ENCODE measurements at regions not wholly inside any gene's neighbourhood (a gene's known extent, or its start where the extent isn't known, plus 50 kb on each side); places are given as distances from the start of the nearest gene placed in this dataset.

GRCh38 chr7:85770332-85770731 lies 583.5 kb upstream of the SEMA3D start:
- Histone ChIP-seq H3K27me3 (ENCODE audit: control insufficient read depth, insufficient read depth, low read length) (no peaks in the 10 kb centered on the region), H3K4me1 (ENCODE audit: control insufficient read depth, extremely low read depth, insufficient read depth, low read length) (no peaks in the 10 kb centered on the region), H3K4me3 (replicated peaks in 1 of 4; ENCODE audit: control extremely low read depth in 1 of 4, insufficient read depth in 1 of 4, low read depth in 3 of 4, low read length in 4 of 4) (no peak overlapping the region), H3K4me2 (ENCODE audit: extremely low read depth, insufficient read depth, low read length) (no peak overlapping the region), H2AFZ (ENCODE audit: low read length) (no peak overlapping the region), H3K27ac (ENCODE audit: insufficient read depth, low read length) (no peak overlapping the region), H3K9ac (ENCODE audit: insufficient read depth, low read length) (no peak overlapping the region), H3K9me3 (ENCODE audit: control insufficient read depth, insufficient read depth, low read depth, low read length) (no peaks in the 10 kb centered on the region), H4K20me1 (ENCODE audit: control insufficient read depth, extremely low read depth, insufficient read depth, low read length) (no peaks in the 10 kb centered on the region), H3K36me3 (ENCODE audit: control insufficient read depth, insufficient read depth, low read length) (no peaks in the 10 kb centered on the region), H3K79me2 (ENCODE audit: control insufficient read depth, insufficient read depth, low read length) (no peaks in the 10 kb centered on the region)
- TF ChIP-seq CTCF (conservative IDR thresholded peaks at IDR 0.05 in 1 of 2, IDR thresholded peaks at IDR 0.05 in 1 of 2; ENCODE audit: low read depth in 1 of 2, low read length in 2 of 2) = no peak
- TF ChIP-seq EZH2 (IDR thresholded peaks at IDR 0.05; ENCODE audit: low read length, missing control alignments) = no peak
- peak in 1 of 2 donors; percentile 79 for DNase-seq (ENCODE audit: low read depth in 2 of 2)

- no peaks in the 10 kb centered on the region for H3K36me3 ChIP-seq (ENCODE audit: control insufficient read depth, insufficient read depth, low read length)
- H3K4me3 ChIP-seq (replicated peaks in 1 of 4; ENCODE audit: control extremely low read depth in 1 of 4, insufficient read depth in 1 of 4, low read depth in 3 of 4, low read length in 4 of 4) = no peak overlapping the region
- no peak overlapping the region for H2AFZ ChIP-seq (ENCODE audit: low read length)
- H3K9ac ChIP-seq (ENCODE audit: insufficient read depth, low read length) = no peak overlapping the region
- no peaks in the 10 kb centered on the region for H3K4me1 ChIP-seq (ENCODE audit: control insufficient read depth, extremely low read depth, insufficient read depth, low read length)
- no peaks in the 10 kb centered on the region for H3K9me3 ChIP-seq (ENCODE audit: control insufficient read depth, insufficient read depth, low read depth, low read length)
- no peak for TF ChIP-seq EZH2 (IDR thresholded peaks at IDR 0.05; ENCODE audit: low read length, missing control alignments)
- TF ChIP-seq CTCF (conservative IDR thresholded peaks at IDR 0.05 in 1 of 2, IDR thresholded peaks at IDR 0.05 in 1 of 2; ENCODE audit: low read depth in 1 of 2, low read length in 2 of 2) = no peak
- no peak for DNase-seq (ENCODE audit: low read depth in 2 of 2)
- no peaks in the 10 kb centered on the region for H3K79me2 ChIP-seq (ENCODE audit: control insufficient read depth, insufficient read depth, low read length)
- no peak overlapping the region for H3K4me2 ChIP-seq (ENCODE audit: extremely low read depth, insufficient read depth, low read length)
- H4K20me1 ChIP-seq (ENCODE audit: control insufficient read depth, extremely low read depth, insufficient read depth, low read length) = no peaks in the 10 kb centered on the region
- H3K27me3 ChIP-seq (ENCODE audit: control insufficient read depth, insufficient read depth, low read length) = no peaks in the 10 kb centered on the region
- no peak overlapping the region for H3K27ac ChIP-seq (ENCODE audit: insufficient read depth, low read length)
These were observed 578.9 kb upstream of the SEMA3D start for GRCh38 chr7:85765698-85766298.

GRCh38 chr7:85764034-85764433 lies 577.2 kb upstream of the SEMA3D start:
- Histone ChIP-seq H2AFZ (ENCODE audit: low read length) (no peak overlapping the region), H3K9me3 (ENCODE audit: control insufficient read depth, insufficient read depth, low read depth, low read length) (no peaks in the 10 kb centered on the region), H3K27me3 (ENCODE audit: control insufficient read depth, insufficient read depth, low read length) (no peaks in the 10 kb centered on the region), H4K20me1 (ENCODE audit: control insufficient read depth, extremely low read depth, insufficient read depth, low read length) (no peaks in the 10 kb centered on the region), H3K9ac (ENCODE audit: insufficient read depth, low read length) (no peak overlapping the region), H3K79me2 (ENCODE audit: control insufficient read depth, insufficient read depth, low read length) (no peaks in the 10 kb centered on the region), H3K4me2 (ENCODE audit: extremely low read depth, insufficient read depth, low read length) (no peak overlapping the region), H3K27ac (ENCODE audit: insufficient read depth, low read length) (no peak overlapping the region), H3K4me1 (ENCODE audit: control insufficient read depth, extremely low read depth, insufficient read depth, low read length) (no peaks in the 10 kb centered on the region), H3K4me3 (replicated peaks in 1 of 4; ENCODE audit: control extremely low read depth in 1 of 4, insufficient read depth in 1 of 4, low read depth in 3 of 4, low read length in 4 of 4) (no peak overlapping the region), H3K36me3 (ENCODE audit: control insufficient read depth, insufficient read depth, low read length) (no peaks in the 10 kb centered on the region)
- TF ChIP-seq EZH2 (IDR thresholded peaks at IDR 0.05; ENCODE audit: low read length, missing control alignments) (no peak), CTCF (conservative IDR thresholded peaks at IDR 0.05 in 1 of 2, IDR thresholded peaks at IDR 0.05 in 1 of 2; ENCODE audit: low read depth in 1 of 2, low read length in 2 of 2) (no peak)
- no peak for DNase-seq (ENCODE audit: low read depth in 2 of 2)
